ENCODE measurements at regions not wholly inside any gene's neighbourhood (a gene's known extent, or its start where the extent isn't known, plus 50 kb on each side); places are given as distances from the start of the nearest gene placed in this dataset.

GRCh38 chrX:150164971-150165600, 198.0 kb upstream of the MAMLD1 start:
- no peak for DNase-seq (ENCODE audit: low read depth in 3 of 3)

- no peak for DNase-seq (ENCODE audit: low read depth in 3 of 3)
Observed at GRCh38 chrX:150165776-150166610, 197.1 kb upstream of the MAMLD1 start.

- no peak for DNase-seq (ENCODE audit: low read depth in 3 of 3)
Observed at GRCh38 chrX:150167482-150168324, 195.4 kb upstream of the MAMLD1 start.

DNA sequence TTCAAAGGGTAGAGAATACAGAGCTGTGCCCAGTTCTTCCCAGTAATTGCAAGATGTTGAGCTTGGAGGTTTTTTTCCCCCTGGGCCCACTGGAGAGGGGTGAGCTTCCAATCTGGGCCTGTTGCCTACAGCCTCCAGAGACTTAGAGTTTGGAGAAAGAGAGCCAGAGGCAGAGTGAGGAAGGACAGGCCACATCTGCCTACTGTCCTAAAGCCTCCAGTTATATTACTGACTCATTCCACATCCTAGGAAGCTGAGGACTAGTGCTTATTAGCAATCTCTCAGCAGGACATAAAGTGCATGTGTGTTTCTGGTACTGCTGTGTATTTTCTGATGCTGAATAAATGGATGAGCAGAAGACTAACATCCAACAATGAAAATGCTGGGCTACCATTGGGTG, 181.0 kb upstream of the MAMLD1 start:
- DNase-seq (ENCODE audit: low read depth in 3 of 3) = no peak

- no peak for DNase-seq (ENCODE audit: low read depth in 3 of 3)
Observed at GRCh38 chrX:150184491-150184890, 178.6 kb upstream of the MAMLD1 start.

GRCh38 chrX:150185766-150186165, 177.4 kb upstream of the MAMLD1 start:
- no peak for DNase-seq (ENCODE audit: low read depth in 3 of 3)

GRCh38 chrX:150192816-150193215, 170.3 kb upstream of the MAMLD1 start:
- DNase-seq (ENCODE audit: low read depth in 3 of 3) = no peak

DNA sequence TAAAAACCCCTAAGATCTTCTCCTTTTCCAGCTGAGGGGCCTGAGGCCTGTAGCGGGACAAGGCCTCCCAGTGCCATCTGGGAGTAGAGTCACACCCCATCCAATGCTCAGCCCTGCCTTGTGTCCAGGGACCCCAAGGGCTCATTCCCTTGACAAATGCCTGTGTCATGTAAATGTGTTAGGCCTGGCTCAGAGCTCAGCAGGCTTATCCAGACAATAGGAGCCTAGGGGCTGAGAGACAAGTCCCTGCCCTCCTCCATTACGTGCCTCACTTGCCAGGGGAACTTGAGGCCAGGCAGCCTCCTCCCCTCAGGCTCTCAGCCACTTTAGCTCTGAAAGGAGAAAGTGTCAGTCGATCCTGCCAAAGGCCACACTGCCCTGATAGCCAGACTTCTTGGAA, 166.8 kb upstream of the MAMLD1 start:
- DNase-seq (ENCODE audit: low read depth in 3 of 3) = no peak

DNA sequence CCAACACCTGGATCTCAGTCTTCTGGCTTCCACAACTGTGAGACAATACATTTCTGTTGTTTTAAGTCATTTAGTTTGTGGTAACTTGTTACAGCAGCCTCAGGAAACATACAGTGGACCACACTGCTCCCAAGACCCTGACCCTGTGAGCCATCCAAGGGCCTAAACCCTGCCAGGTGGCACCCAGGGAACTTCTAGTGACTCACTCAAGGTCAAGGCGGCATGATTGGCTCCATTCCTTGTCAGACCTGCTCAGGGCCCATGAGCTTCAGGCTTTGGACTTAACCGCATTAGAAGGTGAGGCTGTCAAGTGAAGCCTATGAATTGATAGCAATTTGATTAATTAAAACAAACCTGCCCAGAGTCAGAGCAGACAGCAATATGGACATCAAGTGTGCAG, 165.7 kb upstream of the MAMLD1 start:
- no peak for DNase-seq (ENCODE audit: low read depth in 3 of 3)

DNA sequence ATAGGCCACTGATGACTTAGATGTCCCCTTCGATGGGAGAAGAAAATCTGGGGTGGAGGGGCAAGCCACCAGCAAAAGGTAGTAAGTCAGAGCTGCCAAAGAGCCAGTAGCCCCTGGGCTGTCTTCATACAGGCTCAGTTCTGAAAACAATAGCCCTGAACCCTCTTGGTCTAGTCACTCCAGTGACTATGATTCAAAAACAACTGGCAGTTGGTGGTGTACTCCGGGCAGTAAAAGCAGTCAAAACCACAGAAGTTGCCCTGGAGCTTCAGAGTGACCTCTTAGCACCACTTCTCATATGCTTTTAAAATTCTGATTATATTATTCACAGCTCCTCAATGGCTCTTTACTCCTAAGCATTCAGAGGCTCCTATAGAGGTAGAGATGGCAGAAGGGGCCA, 164.3 kb upstream of the MAMLD1 start:
- no peak for DNase-seq (ENCODE audit: low read depth in 3 of 3)

- DNase-seq (ENCODE audit: low read depth in 3 of 3) = no peak
Observed at GRCh38 chrX:150199181-150199580, 163.9 kb upstream of the MAMLD1 start.

GRCh38 chrX:150199803-150200202, 163.3 kb upstream of the MAMLD1 start:
- DNase-seq (ENCODE audit: low read depth in 3 of 3) = no peak

GRCh38 chrX:150200361-150200760, 162.8 kb upstream of the MAMLD1 start:
- DNase-seq (ENCODE audit: low read depth in 3 of 3) = no peak

DNA sequence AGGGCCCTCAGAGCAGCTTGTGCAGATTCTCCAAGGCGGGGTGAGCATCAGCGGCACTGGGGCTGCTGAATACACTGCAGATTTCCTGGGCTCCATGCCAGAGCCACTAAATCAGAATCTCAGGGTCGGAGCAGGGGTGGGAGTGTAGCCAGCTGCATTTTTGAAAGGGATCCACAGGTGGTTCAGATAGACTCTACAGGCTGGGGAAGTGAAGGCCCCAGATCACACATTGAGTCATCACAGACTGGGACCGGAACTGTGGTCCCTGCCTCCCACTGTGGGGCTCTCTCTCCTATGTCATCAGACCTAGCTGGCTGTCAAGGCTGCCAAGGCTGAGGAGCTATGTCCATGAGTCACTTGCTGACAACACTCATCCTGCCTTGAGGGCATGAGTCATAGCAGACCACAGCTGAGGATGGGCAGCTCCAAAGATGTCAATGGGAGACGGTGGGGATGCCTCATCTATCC, 162.3 kb upstream of the MAMLD1 start:
- DNase-seq (ENCODE audit: low read depth in 3 of 3) = peak; percentile 1 to 3 (median 2)

DNA sequence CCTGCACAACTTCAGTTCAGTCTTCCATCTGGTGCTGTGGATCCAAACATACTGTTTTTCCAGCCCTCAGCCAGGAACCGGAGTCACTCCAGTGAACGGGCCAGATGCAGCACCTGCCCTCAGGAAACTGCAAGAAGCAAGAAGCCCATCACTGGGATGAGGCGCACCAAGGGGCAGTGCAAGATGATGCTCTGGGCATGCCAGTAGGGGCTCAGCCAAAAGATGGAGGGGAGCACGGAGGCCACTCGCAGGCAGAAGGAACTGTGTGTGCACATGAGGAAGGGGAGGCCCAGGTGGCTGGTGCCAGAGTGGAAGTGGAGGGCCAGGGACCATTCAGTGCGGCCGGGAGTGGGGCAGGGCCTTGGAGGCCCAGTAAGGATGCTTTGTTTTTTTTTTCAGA, 161.7 kb upstream of the MAMLD1 start:
- DNase-seq (ENCODE audit: low read depth in 3 of 3) = no peak

- DNase-seq (ENCODE audit: low read depth in 3 of 3) = no peak
Observed at GRCh38 chrX:150201841-150202240, 161.3 kb upstream of the MAMLD1 start.

DNA sequence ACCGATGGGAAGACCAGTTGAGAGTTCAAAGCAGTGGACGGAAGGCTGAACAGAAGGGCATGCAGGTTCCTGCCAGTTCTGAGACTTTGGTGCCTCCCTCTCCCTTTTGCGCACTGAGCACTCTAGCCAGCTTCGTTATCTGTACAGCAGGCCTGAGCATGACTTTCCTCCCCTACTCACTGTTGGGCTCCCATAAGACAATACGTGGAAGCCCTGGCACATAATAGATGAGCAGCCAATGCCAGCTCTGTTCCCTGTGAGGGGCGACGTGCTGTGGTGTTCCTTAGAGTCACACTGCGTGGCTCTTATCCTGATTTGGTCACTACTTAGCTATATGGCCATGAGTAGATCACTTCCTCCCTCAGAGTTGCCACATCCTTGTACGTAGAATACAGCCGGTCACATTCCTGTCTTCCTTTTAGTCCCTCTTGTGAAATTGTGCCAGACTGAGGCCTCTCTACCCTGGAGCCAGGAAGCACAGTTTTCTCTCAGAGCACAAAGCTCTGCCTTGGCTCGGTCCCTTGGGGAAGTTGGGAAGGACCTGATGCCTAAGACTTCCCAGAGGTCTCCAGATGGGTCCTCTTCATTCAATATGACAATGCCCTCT, 160.4 kb upstream of the MAMLD1 start:
- DNase-seq (ENCODE audit: low read depth in 3 of 3) = no peak

DNA sequence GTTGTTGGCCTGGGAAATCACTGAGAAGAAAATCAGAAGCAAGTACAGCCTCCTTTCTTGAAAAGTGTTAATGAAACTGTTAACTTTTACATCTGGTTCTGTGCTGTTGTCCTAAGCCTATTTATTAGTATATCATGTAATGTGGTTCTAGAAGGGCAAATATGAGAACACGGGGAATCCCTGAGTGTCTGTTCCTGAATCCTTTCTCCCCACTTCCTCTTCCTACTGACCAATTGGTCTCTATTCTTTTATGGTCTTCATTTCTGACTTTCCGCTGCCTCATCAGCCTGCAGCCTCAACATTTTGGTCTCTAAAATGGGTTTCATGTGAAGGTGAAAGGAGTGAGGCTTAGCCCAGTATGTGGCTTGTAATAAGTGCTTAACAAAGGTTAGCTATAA, 159.9 kb upstream of the MAMLD1 start:
- DNase-seq (ENCODE audit: low read depth in 3 of 3) = no peak

DNA sequence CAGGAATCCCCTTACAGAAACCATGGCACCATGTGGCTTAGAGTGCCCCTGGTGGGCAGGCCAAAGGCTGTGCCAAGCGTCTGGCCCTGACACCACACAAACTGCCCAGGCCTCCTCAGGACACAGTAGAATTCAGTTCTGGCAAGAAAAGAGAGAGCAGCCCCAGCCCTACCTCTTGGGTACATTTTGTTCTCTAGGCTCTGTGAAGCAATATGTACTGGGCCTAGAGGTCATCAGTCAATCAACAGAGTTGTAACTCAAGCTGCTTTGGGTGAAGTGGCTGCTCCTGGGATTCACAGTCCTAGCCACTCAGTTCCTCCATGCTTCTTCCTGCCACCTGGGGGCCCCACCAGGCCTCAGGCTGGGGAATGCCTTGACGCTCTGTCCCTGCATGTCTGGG, 158.1 kb upstream of the MAMLD1 start:
- DNase-seq (ENCODE audit: low read depth in 3 of 3) = no peak

DNA sequence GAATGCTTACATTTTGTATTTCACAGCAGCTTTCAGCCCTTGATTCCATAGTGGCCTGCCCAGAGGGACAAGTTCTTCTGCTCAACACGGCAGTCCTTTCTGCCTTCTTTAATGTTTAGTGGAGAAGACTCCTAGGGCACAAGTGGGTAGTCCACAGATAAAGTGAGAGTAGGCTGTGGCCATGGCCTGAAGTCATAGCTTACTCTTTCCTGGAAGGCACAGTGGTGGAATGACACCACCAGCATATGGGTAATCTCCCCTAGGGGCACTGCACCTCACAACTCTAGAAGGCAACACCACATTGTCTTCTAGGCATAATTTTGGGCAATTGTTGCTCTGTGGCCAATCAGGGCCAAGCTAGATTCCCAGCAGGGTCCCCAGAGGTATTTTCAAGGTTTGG, 155.4 kb upstream of the MAMLD1 start:
- no peak for DNase-seq (ENCODE audit: low read depth in 3 of 3)

- no peak for DNase-seq (ENCODE audit: low read depth in 3 of 3)
Observed at GRCh38 chrX:150211988-150212387, 151.1 kb upstream of the MAMLD1 start.

Measured in stimulated activated CD4-positive, alpha-beta T cell treated with anti-CD3 and anti-CD28 coated beads, TNF-alpha, amount 100 ng/mL, for 4 hours (primary cell).